Uterus (tissue), 2 donors: ENCODE measurements at regions not wholly inside any gene's neighbourhood (a gene's known extent, or its start where the extent isn't known, plus 50 kb on each side); places are given as distances from the start of the nearest gene placed in this dataset.
"Not testable (repeated sequence)": the region's sequence is repeated elsewhere in the genome, so short reads cannot be mapped to it uniquely, and the experiment has no call there.

ENCODE experiments used
- CTCF ChIP-seq, 4 experiments: fragments of 200-600 bp in 2 of 4; fragments of 450-650 bp in 2 of 4; sonication (generic) in 2 of 4; IDR thresholded peaks; one replicate each; pipeline ENCODE4 v1.5.1; 2016 to 2019; ENCODE audit warnings: antibody characterized with exemption in 4 of 4, mild to moderate bottlenecking in 2 of 4, moderate library complexity in 1 of 4
- POLR2A ChIP-seq, 2 donors: fragments of 450-650 bp; IDR thresholded peaks; one replicate each; pipeline ENCODE4 v1.6.1; 2016; ENCODE audit warnings: antibody characterized with exemption in 2 of 2, mild to moderate bottlenecking in 1 of 2, moderate library complexity in 1 of 2

DNA sequence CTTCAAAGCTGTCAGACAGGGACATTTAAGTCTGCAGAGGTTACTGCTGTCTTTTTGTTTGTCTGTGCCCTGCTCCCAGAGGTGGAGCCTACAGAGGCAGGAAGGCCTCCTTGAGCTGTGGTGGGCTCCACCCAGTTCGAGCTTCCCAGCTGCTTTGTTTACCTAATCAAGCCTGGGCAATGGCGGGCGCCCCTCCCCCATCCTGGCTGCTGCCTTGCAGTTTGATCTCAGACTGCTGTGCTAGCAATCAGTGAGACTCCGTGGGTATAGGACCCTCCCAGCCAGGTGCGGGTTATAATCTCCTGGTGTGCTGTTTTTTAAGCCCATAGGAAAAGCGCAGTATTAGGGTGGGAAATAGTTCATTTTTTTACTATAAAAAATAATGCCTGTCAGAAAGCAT is 894.2 kb downstream of the EFNA5 start:
- not testable (repeated sequence) for TF ChIP-seq CTCF, POLR2A (IDR thresholded peaks at IDR 0.05)
